Myocyte (in vitro differentiated cells): ENCODE measurements at regions not wholly inside any gene's neighbourhood (a gene's known extent, or its start where the extent isn't known, plus 50 kb on each side); places are given as distances from the start of the nearest gene placed in this dataset.

ENCODE experiments used
- DNase-seq: peaks from one replicate; pipeline ENCODE4 v3.0.0-alpha.2; 2012; ENCODE audit warnings: low read depth

DNA sequence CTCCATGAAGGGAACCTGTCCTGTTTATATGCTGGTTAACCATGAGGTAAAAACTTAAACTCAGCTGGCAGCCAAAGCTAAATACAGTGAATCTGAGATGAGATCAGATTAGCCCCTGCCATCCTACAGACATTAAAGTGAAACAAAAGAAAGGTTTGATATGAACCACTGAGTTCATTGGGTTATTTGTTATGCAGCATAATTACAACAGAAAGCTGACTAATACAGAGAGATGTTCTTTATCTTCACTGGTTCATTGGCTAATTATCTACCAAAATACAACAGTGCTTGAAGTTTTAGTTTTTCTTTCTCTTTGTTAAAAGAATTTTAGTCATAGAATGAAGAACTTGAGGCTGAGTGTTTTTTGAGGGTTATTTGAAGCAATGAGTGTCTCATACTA is 307.6 kb upstream of the FERMT1 start:
- DNase-seq: no peak

DNA sequence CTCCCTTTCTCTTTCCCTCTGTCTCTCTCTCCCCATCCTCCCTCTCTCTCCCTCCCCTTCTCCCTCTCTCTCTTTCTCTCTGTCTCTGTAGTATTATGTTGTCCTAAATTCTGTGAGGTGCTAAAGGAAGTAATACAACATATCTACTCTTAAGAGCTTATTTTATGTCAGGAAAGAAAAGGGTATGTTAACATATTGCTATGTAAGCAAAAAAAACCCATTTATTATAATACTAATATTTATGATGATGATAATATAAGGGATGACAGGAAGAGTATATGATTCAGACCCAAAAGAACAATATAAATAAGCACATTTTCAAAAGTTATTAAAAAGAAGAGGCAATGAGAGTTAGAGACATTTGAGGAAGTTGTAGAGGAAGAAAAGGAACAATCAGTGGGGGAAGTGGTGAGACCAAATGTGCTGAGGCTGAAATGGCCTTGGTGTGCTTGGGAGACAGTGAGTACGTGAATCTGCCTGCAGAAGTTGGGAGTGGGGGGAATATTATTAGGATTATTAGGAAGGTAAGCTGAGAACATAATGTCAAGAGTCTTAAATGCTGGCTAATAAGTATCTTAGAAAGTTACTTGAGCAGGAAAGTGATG is 303.6 kb upstream of the FERMT1 start:
- DNase-seq: no peak

DNA sequence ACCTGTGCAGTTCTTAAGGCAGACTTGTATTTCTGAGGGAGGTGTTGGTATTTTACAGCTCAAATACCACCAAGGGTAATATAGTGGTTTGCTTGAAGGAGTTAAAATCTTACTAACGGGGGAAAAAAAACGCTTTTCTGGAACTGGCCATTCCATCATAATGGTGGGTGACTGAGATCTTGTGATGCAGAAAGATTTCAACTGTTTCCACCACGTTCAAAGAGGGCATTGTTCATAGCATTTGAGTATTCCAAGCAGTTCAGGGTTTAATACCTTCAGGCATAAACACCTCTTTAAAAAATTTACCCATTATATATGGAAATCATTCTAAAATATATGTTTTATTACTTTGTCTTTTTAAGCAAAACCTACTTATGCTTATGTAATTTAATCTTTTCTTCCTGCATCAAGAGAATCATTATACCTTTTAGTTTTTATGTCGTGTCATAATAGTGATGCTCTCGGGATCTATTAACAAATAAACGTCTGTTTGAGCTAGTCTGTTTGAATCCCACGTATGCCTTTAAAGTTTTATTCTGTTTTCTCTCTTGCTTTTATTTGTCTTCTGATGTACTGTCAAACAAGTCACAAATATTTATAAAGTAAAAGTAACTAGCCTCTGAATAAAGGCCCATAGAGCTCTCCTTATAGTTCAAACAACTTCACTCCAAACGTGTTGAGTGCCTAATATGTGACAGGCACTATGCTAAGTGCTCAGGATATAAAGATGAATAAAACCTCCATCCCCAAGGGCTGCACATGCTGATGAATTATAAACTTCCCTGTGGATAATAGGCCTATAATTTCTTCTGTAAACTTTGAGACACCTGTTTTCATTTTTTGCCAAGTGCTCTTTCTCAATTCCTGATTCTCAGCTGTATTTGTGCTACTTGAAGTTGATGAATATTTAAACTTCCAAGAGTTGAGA is 298.8 kb upstream of the FERMT1 start:
- no peak for DNase-seq

DNA sequence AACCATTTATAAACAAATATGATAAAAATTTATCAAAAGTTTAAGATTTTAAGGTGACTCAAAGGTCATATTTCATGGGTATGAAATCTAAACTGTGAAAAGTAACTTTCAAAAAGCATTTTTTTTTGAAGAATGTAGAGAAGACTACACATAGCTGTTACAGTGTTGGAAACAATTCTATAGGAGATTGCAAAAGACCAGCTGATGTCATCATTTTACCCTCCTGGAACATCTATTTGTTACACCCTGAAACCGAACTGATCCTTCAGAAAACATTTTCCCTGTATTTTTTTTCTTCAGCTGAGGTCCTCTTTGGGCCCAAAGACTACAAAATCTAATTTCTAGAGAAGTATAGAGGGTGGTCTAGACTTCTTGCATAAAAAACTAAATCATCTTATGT is 297.5 kb upstream of the FERMT1 start:
- DNase-seq: no peak

DNA sequence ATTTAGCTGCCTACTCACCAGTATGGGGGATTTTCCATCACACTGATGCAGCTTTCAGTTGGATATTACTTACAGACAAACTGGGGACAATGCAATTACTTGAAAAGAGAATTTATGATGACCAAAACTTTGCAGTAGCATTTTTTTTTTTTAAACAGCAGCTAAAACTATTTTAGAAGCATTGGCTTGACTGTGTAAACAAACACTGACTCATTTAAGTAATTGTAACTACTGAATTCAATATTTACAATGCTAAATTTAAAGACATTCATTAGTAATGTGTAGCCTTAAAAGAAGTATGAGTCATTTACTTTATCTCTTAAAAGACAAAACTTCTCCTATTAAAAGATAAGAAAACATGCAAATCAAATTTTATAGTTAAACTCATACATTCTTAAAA is 295.9 kb upstream of the FERMT1 start:
- no peak for DNase-seq

DNA sequence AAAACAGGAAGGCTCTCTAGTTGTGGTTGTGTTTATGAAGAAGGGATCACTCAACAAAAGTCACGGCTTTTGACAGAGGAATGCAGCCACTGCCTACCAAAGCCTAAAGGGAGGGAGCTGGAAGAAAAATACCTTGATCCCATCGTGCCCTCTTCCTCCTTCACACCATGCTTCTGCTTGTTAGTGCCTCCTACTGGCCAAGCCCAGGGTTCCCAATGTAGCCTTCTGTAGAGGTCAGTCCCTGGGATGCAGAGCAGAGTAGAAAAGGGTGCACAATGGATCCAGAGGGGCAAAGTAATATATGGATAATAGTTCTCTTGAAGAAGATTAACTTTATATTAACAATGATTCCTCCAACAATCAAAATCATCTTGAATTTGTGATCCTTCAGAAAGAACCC is 293.5 kb upstream of the FERMT1 start:
- no peak for DNase-seq

DNA sequence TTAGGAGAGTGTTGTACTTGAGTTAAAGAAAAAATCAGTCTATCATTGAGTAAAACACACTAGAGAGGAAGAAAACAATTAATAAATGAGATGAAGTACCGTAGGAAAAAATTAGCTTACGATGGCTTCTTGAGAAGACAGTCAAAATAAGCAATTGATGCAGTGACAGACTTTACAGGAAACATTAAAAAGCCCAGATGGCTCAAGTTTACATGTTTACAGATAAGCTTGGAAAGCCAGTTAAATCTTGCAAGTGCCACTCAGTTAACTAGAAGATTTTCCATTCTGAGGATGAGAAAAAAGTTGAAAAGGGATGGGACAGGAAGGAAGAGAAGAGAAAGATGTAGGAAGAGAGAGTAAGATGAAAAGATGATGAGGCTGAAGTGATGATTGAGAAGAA is 288.8 kb upstream of the FERMT1 start:
- no peak for DNase-seq

DNA sequence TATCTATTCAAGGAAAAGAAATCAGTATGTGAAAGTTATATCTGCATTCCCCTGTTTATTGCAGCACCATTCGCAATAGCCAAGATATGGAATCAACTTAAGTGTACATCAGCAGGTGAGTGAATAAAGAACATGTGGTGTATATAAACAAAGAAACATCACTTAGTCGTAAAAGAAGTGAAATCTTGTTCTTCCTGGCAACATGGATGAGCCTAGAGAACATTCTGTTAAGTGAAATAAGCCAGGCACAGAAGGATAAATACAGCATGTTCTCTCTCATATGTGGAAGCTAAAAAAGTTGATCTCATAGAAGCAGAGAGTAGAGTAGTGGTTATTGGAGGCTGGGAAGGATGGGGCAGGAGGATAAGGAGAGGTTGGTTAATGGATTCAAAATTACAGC is 287.9 kb upstream of the FERMT1 start:
- DNase-seq: no peak

DNA sequence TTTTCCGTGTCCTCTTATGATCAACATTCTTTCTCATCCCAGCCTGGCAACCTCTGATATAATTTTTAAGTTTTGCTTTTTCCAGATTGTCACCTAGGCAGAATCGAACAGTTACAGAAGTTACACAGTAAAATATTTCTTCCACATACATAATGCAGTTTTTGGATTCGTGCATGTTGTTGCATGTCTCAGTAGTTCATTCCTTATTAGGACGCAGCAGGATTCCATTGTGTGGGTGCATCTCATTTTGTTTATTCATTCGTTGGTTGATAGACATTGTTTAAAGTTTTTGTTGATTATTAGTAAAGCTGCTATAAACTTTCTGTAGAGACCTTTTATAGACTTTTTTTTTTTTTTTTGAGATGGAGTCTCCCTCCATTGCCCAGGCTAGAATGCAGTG is 284.3 kb upstream of the FERMT1 start:
- DNase-seq: no peak

DNA sequence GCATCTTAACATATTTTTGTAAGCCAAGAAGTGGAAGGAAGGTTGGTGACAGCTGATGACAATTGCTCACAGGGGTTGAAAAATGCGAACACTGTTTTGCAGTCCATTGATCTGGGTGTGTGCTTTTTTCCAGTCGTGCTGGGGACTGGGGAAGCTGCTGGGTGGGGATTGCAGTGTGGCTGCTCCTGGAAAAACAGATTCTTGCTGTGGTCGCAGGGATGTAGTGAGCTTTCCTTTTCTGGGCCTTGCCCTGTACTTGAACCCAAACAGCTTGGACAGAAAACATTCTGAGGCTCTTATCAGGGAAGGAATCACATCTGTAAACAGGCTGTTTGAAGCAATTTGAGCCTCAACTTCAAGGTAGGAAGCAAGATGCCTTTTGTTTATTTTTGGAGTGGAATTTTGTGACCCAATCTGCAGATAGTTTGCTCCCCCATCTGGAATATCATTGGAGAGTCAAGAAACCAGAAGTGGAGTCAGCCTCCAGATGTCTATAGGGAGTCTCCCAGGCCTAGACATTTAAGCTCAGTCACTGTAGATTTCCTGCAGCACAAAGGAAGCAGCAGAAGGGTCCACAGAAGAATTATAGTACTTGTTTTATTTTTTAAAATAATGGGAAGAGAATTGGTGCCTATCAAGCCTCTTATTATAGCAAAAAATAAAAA is 279.2 kb upstream of the FERMT1 start:
- no peak for DNase-seq

DNA sequence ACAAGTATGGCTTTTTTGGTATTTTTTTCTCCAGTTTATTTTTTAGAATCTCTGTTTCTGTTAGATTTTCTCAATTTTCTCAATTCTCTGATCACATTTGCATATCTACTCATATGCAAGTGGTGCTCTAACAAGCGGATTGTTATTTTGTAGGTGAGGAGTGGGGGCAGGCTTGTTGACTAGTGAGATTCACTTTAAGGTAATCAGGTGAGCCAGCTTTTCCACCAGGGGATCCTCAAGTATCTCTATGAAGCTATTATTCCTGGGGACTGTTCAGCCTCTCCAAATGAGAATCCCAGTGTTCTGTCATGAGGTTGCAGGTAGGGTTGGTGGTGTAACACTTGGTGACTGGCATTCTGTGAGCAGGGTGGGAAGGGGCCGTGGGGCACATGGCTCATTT is 274.3 kb upstream of the FERMT1 start:
- DNase-seq: no peak

DNA sequence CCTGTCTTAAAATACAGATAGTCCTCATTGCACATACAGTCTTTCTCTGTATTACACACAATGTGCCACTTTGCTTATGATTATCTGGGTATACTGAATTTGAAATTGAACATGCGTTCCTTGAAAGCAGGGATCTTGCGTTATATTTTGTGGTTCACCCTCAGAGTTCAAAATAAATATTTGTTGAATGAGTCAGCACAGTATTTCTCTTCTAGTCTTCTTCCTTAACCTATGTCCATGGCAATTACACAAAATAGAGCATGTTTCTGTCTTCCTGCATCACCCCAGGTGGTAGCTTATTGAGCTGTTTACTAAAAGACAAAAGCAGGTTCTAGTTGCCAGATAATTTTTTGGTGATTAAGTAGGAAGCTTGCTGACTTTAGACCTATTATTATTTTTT is 272.9 kb upstream of the FERMT1 start:
- no peak for DNase-seq

DNA sequence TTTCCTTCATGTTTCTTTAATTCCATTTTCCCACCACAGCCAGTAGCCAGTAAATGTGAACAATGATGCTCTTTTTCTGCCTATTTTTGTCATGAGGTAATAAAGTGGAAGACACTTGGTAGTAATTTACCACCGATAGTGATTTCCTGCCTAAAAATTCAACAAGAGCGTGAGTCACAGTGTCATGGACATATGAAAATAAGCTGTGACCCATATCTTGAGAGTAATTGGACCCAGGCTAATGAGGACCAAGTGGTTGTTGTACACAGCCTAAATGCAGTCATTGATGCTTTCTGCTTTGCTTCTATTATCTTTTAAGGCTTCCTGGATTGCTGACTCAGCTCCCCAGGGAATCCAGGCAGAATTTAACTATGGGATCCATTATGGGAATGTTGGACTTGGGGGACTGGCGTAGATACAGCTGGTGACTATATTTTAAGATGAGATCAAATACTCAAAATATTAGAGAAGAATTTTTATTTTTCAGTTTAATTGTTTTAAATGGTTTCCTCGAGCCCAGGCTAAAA is 265.9 kb upstream of the FERMT1 start:
- no peak for DNase-seq

DNA sequence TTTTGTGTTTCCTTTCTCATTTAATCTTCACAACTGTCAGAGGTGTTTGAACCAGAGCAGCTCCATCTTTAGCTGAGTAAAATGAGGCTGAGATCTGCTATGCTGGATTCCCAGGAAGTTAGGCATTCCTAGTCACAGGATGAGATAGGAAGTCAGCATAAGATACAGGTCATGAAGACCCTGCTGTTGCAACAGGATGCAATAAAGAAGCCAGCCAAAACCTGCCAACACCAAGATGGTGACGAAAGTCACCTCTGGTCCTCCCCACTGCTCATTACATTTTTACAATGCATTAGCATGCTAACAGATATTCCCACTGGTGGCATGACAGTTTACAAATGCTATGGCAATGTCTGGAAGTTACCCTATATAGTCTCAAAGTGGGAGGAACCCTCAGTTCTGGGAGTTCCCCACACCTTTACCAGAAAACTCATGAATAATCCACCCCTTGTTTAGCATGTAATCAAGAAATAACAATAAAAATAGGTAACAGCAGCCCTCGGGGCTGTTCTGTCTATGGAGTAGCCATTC is 262.2 kb upstream of the FERMT1 start:
- DNase-seq: no peak

DNA sequence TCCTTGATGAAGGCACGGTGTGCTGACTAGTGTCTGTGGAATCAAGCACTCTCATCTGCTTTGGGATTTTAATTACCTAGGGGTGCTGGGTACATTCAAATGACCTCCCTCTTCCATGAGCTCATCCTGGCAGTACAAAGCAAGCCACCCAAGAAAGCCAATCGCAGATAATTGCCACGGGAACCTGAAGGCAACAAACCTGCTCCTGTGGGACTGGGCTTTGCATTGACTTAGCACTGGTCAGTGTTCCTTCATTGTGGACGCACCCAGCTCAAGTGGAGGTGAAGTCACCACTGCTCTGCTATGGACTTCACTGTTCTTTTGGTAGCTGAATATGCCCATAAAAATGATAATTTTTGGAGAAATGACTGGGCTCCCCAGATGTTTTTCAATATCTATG is 261.6 kb upstream of the FERMT1 start:
- DNase-seq: no peak

DNA sequence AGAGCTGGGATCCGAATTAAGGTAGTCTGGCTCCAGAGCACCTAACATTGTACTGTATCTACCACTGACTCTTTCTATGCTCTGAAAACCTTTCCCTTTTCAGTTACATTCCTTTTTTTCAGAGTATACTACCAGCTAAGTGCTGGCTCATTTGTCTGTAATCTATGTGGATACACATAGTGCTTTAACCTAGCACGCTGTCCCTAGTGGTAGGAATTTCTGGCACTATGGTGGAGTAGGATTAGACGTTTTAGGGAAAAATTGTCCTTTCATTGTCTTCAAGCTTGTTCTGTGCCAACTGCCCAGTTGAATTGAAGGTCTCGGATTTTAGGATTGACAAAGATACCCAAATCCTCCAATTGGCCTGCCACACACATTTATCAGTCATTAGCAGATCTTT is 259.1 kb upstream of the FERMT1 start:
- DNase-seq: no peak

DNA sequence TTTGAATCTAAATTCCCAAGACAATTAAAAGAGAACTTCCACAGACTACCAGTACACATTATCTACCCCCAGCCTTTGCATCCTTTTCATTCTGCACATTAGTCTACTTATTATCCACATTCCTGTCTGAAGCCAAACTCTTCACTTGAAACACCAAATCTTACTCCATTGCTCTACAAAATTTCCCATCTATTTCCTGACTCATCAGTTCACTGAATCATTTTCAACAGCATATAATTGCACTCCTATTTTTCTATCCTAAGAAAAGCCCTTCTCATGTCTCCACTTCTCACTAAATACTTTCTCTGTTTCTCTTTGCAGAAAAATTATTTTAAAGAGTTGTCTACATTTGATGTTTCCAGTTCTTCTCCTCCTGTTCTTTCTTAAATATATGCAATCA is 239.4 kb upstream of the FERMT1 start:
- no peak for DNase-seq

DNA sequence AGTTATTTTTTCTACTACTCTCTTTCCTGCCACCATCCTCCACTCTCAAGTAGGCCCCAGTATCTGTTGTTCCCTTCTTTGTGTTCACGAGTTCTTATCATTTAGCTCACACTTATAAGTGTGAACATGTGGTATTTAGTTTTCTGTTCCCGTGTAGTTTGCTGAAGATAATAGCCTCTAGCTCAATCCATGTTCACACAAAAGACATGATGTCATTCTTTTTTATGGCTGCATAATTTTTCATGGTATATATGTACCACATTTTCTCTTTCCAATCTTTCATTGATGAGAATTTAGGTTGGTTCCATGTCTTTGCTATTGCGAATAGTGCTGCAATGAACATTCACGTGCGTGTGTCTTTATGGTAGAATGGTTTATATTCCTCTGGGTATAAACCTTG is 237.9 kb upstream of the FERMT1 start:
- no peak for DNase-seq

DNA sequence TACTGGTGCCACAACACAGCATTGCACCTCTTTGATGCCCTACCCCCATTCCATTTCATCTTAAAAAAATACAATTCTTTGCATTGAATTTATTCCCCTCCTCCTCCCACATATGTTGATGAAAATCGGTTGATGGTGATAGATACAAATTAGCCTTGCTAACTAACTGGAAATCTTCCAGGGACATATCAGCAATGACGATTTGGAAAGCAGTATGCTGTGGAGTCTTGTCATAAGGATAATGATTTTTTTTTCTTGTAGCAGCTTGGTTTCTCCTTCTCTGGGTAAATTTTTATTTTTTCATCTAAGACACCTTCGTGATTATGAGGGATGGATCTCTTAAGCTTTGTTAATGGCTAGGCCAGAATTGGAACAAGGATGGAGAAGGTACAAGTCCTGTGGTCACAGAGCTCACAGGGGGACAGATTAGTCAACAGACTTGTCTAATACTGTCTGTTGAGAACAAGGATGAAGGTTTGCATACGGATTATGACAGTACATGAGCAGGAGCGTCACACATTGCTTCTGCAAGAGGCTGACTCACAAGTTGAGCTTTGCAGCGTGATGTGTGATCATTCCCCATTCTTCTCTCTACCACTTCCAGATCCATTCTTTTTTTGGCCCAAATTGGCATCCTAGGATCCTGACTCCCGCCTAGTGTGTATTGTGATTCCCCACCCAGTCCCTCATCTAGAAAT is 233.1 kb upstream of the FERMT1 start:
- DNase-seq: no peak

DNA sequence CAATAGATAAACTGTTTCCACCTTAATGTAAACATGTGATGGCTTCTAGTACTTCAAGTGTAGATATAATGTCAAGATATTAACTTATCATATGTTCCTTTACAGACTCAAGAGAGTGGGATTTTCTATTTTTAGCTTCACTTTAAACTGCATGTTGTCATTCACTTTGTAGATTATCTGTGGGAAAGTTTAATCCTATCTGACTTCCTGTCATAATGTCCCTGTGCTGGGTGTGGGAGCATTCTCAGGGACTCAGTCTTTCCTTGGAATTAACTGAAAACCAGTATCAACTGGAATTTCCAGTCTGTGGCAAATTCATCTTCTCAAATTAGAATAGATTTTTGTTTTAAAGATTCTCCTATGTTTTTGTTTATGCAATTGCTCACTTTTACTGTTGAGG is 226.1 kb upstream of the FERMT1 start:
- no peak for DNase-seq

DNA sequence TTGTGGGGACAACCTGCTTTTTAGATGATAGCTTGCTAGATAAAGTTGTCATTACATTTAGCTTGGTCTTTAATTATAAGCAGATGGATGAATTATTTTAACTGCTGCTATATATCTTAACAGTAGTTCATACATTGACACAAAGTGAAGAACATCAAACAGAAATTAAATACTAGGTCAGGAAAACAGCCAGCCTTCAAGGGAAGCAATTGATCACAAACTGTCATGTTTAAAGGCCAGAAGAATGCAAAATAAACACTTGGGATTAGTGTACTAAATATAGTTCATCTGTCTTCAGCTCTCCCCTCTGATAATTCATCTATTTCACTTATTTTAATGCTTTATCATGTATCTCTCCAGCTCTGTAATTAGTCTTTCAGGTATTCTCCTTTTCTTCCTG is 225.1 kb upstream of the FERMT1 start:
- no peak for DNase-seq
